HUES64 (cell line): ENCODE measurements at regions not wholly inside any gene's neighbourhood (a gene's known extent, or its start where the extent isn't known, plus 50 kb on each side); places are given as distances from the start of the nearest gene placed in this dataset.

Source experiments
- H3K27ac ChIP-seq: 2 replicates; pipeline ENCODE4 v1.7.0; 2013; ENCODE audit warnings: low read depth, low read length, inconsistent platforms
- H3K27me3 ChIP-seq: 2 replicates; pipeline ENCODE4 v1.6.1; 2013; ENCODE audit warnings: mild to moderate bottlenecking, low read length; ENCODE audit not compliant: insufficient read depth
- H3K36me3 ChIP-seq: 2 replicates; pipeline ENCODE4 v1.6.1; 2013; ENCODE audit warnings: mild to moderate bottlenecking, low read length; ENCODE audit not compliant: insufficient read depth
- H3K4me1 ChIP-seq: 2 replicates; pipeline ENCODE4 v1.6.1; 2013; ENCODE audit warnings: mild to moderate bottlenecking, low read length, moderate library complexity; ENCODE audit not compliant: insufficient read depth
- H3K4me3 ChIP-seq: 2 replicates; pipeline ENCODE4 v1.5.1; 2013; ENCODE audit warnings: mild to moderate bottlenecking, low read length, moderate library complexity
- H3K9ac ChIP-seq: 2 replicates; pipeline ENCODE4 v1.6.1; 2013; ENCODE audit warnings: mild to moderate bottlenecking, low read depth, low read length
- H3K9me3 ChIP-seq: 2 replicates; pipeline ENCODE4 v1.6.1; 2013; ENCODE audit warnings: low read depth, low read length; ENCODE audit not compliant: insufficient read depth
- whole genome bisulfite sequencing: fragments of 150-250, 120-280 bp; methylation state at CpG from one replicate; pipeline ENCODE4 v1.1.7; 2013; ENCODE audit warnings: missing lambda C conversion rate; 5-methylcytosine and 5-hydroxymethylcytosine counted together

DNA sequence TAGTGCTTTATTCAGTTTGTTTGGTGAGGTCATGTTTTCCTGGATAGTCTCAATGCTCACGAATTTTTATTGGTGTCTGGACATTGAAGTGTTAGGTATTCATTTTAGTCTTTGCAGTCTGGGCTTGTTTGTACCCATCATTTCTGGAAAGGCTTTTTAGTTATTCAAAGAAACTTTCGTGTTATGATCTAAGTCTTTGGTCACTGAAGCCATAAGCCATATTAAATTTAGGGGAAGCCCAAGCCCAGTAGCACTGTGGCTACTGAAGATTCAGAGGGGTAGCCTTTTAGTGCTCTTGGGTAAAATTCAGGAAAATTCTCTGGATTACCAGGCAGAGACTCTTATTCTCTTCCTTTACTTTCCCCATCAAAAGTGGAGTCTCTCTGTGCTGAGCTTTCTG lies 56.2 kb upstream of the PEX5L start:
- Histone ChIP-seq H3K4me3 (no peak overlapping the region), H3K27ac (no peak overlapping the region), H3K4me1 (no peaks in the 10 kb centered on the region), H3K9ac (no peak overlapping the region), H3K27me3 (no peaks in the 10 kb centered on the region), H3K36me3 (no peaks in the 10 kb centered on the region), H3K9me3 (no peaks in the 10 kb centered on the region)
- 86% methylated on average over 2 of the region's 2 CpGs for WGBS

DNA sequence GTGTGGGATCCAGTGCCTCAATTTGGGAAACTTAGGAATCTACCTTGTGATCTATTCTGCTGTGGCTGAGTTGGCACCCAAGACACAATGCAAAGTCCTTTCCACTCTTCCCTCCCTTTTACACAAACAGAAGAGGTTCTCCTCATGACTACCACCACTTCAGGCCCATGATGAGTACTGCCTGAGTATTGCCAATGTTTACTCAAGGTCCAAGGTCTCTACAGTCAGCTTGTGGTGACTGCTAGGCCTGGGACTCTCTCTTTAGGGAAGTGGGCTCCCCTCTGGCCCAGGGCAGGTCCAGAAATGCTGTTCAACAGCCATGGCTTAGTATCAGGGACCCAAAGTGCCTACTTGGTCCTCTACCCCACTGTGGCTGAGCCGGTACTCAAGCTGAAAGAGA lies 56.8 kb upstream of the PEX5L start:
- H3K9ac ChIP-seq, result no peak overlapping the region
- H3K4me1 ChIP-seq, result no peaks in the 10 kb centered on the region
- no peaks in the 10 kb centered on the region for H3K9me3 ChIP-seq
- no peaks in the 10 kb centered on the region for H3K27me3 ChIP-seq
- H3K27ac ChIP-seq, result no peak overlapping the region
- no peaks in the 10 kb centered on the region for H3K36me3 ChIP-seq
- 100% methylated on average over 1 of the region's 1 CpG for WGBS
- H3K4me3 ChIP-seq, result no peak overlapping the region

DNA sequence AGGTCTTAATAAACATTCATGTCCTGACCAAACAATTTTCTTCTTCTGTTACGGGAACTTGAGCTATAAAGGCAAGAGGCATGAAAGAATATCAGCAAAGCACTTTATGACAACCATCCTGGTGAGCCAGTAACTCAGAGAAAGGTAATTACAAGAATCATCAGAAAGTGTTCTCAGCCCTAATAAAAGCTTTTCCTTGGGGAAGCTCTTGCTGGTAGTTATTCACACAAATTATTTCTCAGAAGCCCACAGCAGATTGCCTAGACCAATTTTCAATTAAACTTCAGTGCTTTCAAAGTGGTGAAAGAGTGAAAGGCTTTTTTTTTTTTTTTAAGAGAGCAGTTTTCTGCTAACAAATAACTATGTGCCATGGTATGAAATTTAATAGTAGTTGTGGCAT lies 60.9 kb upstream of the PEX5L start:
- WGBS, result 95% methylated on average over 1 of the region's 1 CpG
- no peaks in the 10 kb centered on the region for H3K9me3 ChIP-seq
- no peak overlapping the region for H3K27ac ChIP-seq
- no peaks in the 10 kb centered on the region for H3K36me3 ChIP-seq
- H3K27me3 ChIP-seq, result no peaks in the 10 kb centered on the region
- H3K4me3 ChIP-seq, result no peak overlapping the region
- no peak overlapping the region for H3K9ac ChIP-seq
- peaks cover 10% of the 10 kb centered on the region; the same call in 1 of the 2 replicates for H3K4me1 ChIP-seq

DNA sequence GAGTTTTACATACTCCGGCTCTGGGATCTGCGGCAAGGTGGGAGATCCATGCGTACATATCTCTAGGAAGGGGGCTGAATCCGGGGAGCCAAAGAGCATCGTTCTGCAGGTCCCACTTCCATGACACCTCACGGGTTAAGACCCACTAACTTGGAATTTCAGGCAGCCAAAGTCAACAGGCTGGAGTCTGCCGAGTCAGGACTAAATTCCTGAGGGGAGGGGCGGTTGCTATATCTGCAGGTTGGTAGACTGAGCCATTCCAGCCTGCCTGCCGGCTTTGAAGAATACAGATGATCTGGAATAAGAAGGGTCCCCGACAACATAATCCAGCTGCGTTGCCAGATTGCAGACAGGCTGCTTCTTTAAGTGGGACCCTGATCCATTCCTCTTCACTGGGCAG lies 65.4 kb upstream of the PEX5L start:
- Histone ChIP-seq H3K9ac (no peak overlapping the region), H3K27ac (no peak overlapping the region), H3K4me1 (peaks cover 10% of the 10 kb centered on the region; the same call in 1 of the 2 replicates), H3K36me3 (no peaks in the 10 kb centered on the region), H3K27me3 (no peaks in the 10 kb centered on the region), H3K4me3 (no peak overlapping the region), H3K9me3 (no peaks in the 10 kb centered on the region)
- 70% methylated on average over 11 of the region's 11 CpGs for WGBS

DNA sequence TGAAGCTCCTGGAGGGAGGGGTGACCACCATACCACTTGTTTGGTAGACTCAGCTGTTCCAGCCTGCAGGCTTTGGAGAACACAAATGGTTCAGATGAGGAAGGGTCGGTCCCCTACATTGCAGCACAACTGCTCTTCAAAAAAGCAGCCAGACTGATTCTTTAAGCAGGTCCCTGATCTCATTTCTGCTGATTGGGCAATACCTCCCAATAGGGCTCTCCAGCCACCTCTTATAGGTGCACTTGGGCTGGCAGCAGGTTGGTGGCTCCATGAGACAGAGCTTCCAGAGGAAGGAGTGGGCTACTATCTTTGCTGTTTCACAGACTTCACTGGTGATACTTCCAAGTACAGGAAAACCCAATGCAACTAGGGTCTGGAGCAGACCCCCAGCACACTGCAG lies 65.9 kb upstream of the PEX5L start:
- no peak overlapping the region for H3K4me3 ChIP-seq
- WGBS, result 95% methylated on average over 1 of the region's 1 CpG

DNA sequence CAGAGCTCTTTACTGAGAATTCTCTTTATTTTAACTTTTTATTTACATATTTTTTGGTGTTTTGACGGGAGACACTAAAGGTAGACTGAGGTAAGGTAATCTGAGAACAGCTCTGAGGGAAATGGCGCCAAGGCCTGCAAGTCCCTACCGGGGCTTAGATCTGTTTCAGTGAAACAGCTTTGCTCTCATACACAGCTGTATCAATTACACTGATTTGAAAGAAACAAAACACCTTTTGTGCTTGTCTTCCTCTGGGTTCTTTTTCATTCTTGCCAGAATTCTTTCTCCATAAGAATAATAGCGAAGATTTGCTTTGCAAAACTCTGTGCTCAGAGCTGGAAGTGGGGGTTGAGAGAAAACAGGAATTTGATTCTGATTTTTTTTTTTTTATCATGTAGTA lies 79.5 kb upstream of the PEX5L start:
- no peaks in the 10 kb centered on the region for H3K27me3 ChIP-seq
- H3K4me1 ChIP-seq, result peaks cover 46% of the 10 kb centered on the region
- WGBS, result 47% methylated on average over 4 of the region's 4 CpGs
- H3K9ac ChIP-seq, result no peak overlapping the region
- H3K27ac ChIP-seq, result peak overlapping the region; percentile 74; the same call in 1 of the 2 replicates
- H3K4me3 ChIP-seq, result no peak overlapping the region
- H3K36me3 ChIP-seq, result no peaks in the 10 kb centered on the region
- no peaks in the 10 kb centered on the region for H3K9me3 ChIP-seq

More for the DNA sequence above, 65.9 kb upstream of the PEX5L start:
- Histone ChIP-seq H3K27me3 (no peaks in the 10 kb centered on the region), H3K9ac (no peak overlapping the region), H3K4me1 (peaks cover 10% of the 10 kb centered on the region; the same call in 1 of the 2 replicates), H3K36me3 (no peaks in the 10 kb centered on the region), H3K9me3 (no peaks in the 10 kb centered on the region), H3K27ac (no peak overlapping the region)

DNA sequence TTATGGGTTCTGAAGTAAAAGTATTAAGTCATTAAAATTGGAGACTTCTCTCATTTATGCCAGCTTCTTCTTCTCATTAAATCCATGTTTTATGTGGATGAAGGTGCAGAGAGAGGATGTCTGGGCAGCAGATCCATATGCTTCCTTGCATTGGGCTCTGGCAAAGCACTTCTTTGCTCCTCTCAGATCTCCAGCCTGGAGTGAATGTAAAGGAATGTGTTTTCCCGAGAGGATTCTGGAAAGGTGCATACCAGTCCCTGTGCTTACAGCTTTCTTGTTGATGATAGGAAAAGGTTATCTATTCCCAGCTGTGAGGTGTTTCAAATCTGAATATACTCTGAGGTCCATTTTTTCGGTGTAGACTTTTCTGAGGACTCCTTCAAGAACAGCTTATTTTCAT lies 79.9 kb upstream of the PEX5L start:
- no peak overlapping the region for H3K4me3 ChIP-seq
- peak overlapping the region; percentile 74; the same call in 1 of the 2 replicates for H3K27ac ChIP-seq
- peaks cover 46% of the 10 kb centered on the region for H3K4me1 ChIP-seq
- H3K9me3 ChIP-seq, result no peaks in the 10 kb centered on the region
- WGBS, result 64% methylated on average over 2 of the region's 2 CpGs
- H3K36me3 ChIP-seq, result no peaks in the 10 kb centered on the region
- H3K27me3 ChIP-seq, result no peaks in the 10 kb centered on the region
- H3K9ac ChIP-seq, result no peak overlapping the region

DNA sequence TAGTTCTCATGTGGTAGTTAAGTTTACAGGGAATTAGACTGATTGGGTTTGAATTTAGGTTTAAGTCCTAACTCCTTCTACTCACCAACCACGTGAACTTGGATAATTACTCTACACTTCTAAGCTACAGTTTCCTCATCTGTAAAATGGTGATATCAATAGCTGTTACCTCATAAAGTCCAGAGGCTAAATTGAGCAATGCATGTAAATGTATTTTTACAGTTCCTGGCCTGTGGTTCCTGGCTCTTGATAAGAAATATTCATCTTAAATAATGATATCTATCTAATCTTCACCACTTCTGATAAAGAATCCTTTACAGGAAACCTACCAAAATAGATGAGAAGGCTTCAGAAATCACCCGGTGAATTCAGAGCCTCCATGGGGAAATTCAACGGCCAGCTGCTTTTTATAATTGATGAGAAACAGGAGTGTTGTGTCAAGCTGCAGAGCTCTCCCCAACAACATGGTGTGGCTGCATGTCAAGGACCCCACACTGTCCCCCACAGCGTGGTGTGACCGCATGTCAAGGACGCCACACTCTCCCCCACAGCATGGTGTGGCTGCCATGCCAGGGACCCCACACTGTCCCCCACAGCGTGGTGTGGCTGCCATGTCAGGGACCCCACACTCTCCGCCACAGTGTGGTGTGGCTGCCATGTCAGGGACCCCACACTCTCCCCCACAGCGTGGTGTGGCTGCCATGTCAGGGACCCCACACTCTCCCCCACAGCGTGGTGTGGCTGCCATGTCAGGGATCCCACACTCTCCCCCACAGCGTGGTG lies 80.8 kb upstream of the PEX5L start:
- Histone ChIP-seq H3K27me3 (no peaks in the 10 kb centered on the region), H3K4me3 (no peak overlapping the region), H3K27ac (peak overlapping the region; percentile 74; the same call in 1 of the 2 replicates), H3K36me3 (no peaks in the 10 kb centered on the region), H3K9ac (no peak overlapping the region), H3K9me3 (no peaks in the 10 kb centered on the region), H3K4me1 (peaks cover 46% of the 10 kb centered on the region)
- 95% methylated on average over 10 of the region's 11 CpGs for WGBS

DNA sequence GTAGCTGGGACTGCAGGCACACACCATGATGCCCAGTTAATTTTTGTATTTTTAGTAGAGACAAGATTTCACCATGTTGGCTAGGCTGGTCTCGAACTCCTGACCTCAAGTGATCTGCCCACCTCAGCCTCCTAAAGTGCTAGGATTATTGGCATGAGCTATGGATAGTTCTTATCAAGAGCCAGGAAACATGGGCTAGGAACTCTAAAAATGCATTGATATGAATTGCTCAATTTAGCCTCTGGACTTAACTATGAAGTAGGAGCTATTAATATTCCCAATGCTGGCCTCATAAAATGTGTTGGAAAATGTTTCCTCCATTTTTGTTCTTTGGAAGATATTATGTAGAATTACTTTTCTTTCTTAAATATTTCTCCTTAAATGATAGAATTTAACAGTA lies 82.8 kb upstream of the PEX5L start:
- peaks cover 38% of the 10 kb centered on the region for H3K4me1 ChIP-seq
- no peaks in the 10 kb centered on the region for H3K27me3 ChIP-seq
- H3K27ac ChIP-seq, result no peak overlapping the region
- no peak overlapping the region for H3K9ac ChIP-seq
- 93% methylated on average over 1 of the region's 1 CpG for WGBS
- peaks cover 10% of the 10 kb centered on the region; the same call in 1 of the 2 replicates for H3K9me3 ChIP-seq
- H3K36me3 ChIP-seq, result no peaks in the 10 kb centered on the region
- no peak overlapping the region for H3K4me3 ChIP-seq

DNA sequence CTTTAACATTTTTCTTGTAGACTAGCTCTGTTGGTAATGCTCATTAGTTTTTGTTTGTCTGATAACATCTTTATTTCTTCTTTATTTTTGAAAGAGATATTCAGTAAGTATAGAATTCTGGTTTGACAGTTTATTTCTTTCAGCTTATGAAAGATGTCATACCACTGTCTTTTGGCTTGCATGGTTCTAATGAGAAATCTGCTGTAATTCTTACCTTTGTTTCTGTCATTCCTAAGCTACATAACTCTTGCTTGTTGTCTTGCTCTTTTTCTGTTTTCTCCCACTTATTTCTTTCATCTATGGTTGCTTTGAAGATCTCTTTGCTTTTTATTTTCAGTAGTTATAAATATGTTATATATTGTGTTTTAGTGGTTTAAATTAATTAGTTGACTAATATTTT lies 87.2 kb upstream of the PEX5L start:
- peaks cover 21% of the 10 kb centered on the region; the same call in 1 of the 2 replicates for H3K9me3 ChIP-seq
- no peak overlapping the region for H3K4me3 ChIP-seq
- peaks cover under 1% of the 10 kb centered on the region; the same call in 1 of the 2 replicates for H3K4me1 ChIP-seq
- no peak overlapping the region for H3K9ac ChIP-seq
- H3K27me3 ChIP-seq, result no peaks in the 10 kb centered on the region
- H3K27ac ChIP-seq, result no peak overlapping the region
- no peaks in the 10 kb centered on the region for H3K36me3 ChIP-seq

DNA sequence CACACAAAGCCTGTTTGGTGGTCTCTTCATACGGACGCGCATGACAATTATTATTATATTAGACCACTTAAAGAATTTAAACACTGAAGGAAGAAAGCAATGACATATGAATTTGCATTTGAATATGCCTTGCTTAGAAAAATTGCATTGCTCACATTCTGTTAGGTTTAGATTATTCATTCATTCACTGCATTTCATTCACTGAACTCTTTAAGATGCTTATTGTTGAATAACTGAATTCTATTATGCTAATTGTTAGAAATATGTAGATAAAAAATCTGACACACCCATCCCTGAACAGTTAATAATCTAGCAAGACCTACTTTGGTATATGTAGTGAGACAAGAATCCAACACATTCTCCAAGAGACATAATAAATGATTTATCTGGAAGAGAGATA lies 94.4 kb upstream of the PEX5L start:
- no CpG with 5 or more reads among the region's 3 CpGs for WGBS
- peaks cover 6% of the 10 kb centered on the region; the same call in 1 of the 2 replicates for H3K9me3 ChIP-seq

More for the DNA sequence above, 94.4 kb upstream of the PEX5L start:
- H3K9ac ChIP-seq, result no peak overlapping the region
- H3K4me3 ChIP-seq, result no peak overlapping the region
- H3K36me3 ChIP-seq, result no peaks in the 10 kb centered on the region
- H3K27me3 ChIP-seq, result no peaks in the 10 kb centered on the region
- H3K4me1 ChIP-seq, result peaks cover 21% of the 10 kb centered on the region
- no peak overlapping the region for H3K27ac ChIP-seq
